Body of pancreas (tissue), 4 donors: ENCODE measurements at regions not wholly inside any gene's neighbourhood (a gene's known extent, or its start where the extent isn't known, plus 50 kb on each side); places are given as distances from the start of the nearest gene placed in this dataset.
A peak's percentile ranks its signal among the peaks of the same experiment; 100 is the strongest.

Experiments
- CTCF ChIP-seq, 7 experiments: fragments of 450-650 bp in 4 of 7; fragments of 200-600 bp in 3 of 7; sonication (generic) in 3 of 7; IDR thresholded peaks; one replicate each; pipeline ENCODE4 v1.5.1; 2016 to 2019; ENCODE audit warnings: antibody characterized with exemption in 7 of 7
- POLR2A ChIP-seq, 3 donors: fragments of 450-650 bp; IDR thresholded peaks; one replicate each; pipeline ENCODE4 v1.6.1; 2016; ENCODE audit warnings: antibody characterized with exemption in 3 of 3, mild to moderate bottlenecking in 2 of 3

GRCh38 chr11:112795142-112795815 lies 165.9 kb upstream of the NCAM1 start:
- peak; percentile 17 to 55 (median 30) for TF ChIP-seq CTCF (IDR thresholded peaks at IDR 0.05)
- TF ChIP-seq POLR2A (IDR thresholded peaks at IDR 0.05): no peak
